Kidney epithelial cell (primary cell): ENCODE measurements at regions not wholly inside any gene's neighbourhood (a gene's known extent, or its start where the extent isn't known, plus 50 kb on each side); places are given as distances from the start of the nearest gene placed in this dataset.

Source experiments
- DNase-seq: peaks from one replicate; pipeline ENCODE4 v3.0.0-alpha.2; 2010; ENCODE audit warnings: low read depth
- H3K27me3 ChIP-seq: 2 replicates; pipeline ENCODE4 v1.6.0; 2011; ENCODE audit warnings: low read length; ENCODE audit not compliant: control insufficient read depth, insufficient read depth
- H3K36me3 ChIP-seq: 2 replicates; pipeline ENCODE4 v1.5.1; 2011; ENCODE audit warnings: low read length; ENCODE audit not compliant: control insufficient read depth, insufficient read depth
- H3K4me3 ChIP-seq: 2 replicates; pipeline ENCODE4 v1.5.1; 2011; ENCODE audit warnings: low read depth, mild to moderate bottlenecking, control low read depth, low read length
- TF ChIP-seq, protein P1 (sequence below): IDR thresholded peaks from 2 replicates; pipeline ENCODE4 v1.5.1; 2011; ENCODE audit warnings: mild to moderate bottlenecking, moderate library complexity, low read length, control low read depth, inconsistent platforms; ENCODE audit not compliant: insufficient read depth, poor library complexity, severe bottlenecking

DNA sequence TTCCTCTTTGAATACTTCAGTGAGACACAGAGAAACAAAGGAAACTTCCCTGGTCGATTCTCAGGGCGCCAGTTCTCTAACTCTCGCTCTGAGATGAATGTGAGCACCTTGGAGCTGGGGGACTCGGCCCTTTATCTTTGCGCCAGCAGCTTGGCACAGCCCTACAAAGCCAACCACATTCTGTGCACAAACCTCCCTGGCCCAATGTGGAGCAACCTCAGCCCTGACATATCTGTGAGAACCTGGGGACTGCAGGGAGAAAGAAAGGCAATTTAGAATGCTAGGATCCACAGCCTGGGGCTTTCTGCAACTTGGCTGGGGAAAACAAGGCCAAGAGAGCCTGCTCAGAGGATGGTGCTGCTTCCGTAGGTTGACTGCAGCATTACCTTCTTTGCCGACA is 63.5 kb upstream of the PRSS58 start:
- Histone ChIP-seq H3K4me3 (no peak overlapping the region), H3K36me3 (no peaks in the 10 kb centered on the region), H3K27me3 (no peaks in the 10 kb centered on the region)
- TF ChIP-seq, protein P1, sequence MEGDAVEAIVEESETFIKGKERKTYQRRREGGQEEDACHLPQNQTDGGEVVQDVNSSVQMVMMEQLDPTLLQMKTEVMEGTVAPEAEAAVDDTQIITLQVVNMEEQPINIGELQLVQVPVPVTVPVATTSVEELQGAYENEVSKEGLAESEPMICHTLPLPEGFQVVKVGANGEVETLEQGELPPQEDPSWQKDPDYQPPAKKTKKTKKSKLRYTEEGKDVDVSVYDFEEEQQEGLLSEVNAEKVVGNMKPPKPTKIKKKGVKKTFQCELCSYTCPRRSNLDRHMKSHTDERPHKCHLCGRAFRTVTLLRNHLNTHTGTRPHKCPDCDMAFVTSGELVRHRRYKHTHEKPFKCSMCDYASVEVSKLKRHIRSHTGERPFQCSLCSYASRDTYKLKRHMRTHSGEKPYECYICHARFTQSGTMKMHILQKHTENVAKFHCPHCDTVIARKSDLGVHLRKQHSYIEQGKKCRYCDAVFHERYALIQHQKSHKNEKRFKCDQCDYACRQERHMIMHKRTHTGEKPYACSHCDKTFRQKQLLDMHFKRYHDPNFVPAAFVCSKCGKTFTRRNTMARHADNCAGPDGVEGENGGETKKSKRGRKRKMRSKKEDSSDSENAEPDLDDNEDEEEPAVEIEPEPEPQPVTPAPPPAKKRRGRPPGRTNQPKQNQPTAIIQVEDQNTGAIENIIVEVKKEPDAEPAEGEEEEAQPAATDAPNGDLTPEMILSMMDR = no peak
- no peak for DNase-seq

DNA sequence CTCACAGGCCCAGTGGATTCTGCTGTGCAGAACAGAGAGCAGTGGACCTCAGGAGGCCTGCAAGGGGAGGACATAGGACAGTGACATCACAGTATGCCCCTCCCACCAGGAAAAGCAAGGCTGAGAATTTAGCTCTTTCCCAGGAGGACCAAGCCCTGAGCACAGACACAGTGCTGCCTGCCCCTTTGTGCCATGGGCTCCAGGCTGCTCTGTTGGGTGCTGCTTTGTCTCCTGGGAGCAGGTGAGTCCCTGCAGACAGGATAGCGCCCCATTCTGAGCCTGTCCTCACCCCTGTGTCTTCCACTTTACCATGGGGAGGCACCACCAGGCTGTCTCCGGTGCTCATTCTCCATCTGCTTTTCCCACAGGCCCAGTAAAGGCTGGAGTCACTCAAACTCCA is 63.0 kb upstream of the PRSS58 start:
- TF ChIP-seq, protein P1 = no peak
- Histone ChIP-seq H3K27me3 (no peaks in the 10 kb centered on the region), H3K36me3 (no peaks in the 10 kb centered on the region), H3K4me3 (no peak overlapping the region)
- no peak for DNase-seq

DNA sequence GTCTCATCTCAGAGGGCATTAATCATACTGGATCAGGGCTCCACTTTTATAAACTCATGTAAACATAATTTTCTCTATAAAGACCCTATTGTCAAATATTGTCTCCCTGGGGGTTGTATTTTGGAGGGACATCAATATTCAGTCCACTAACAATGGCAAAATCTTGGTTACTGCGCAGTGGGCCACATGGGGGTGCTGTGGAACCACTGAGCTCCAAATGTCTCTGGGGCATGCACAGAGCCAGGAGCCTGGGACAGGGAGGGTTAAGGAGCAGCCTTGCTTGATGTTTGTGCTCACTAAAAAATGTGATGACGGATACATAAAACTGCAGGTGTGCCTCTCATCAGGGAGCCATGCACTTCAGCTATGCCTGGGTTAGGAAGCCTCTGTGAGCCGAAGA is 62.1 kb upstream of the PRSS58 start:
- H3K27me3 ChIP-seq = no peaks in the 10 kb centered on the region
- no peak overlapping the region for H3K4me3 ChIP-seq
- DNase-seq = no peak
- TF ChIP-seq, protein P1 = peak; percentile 39
- no peaks in the 10 kb centered on the region for H3K36me3 ChIP-seq

DNA sequence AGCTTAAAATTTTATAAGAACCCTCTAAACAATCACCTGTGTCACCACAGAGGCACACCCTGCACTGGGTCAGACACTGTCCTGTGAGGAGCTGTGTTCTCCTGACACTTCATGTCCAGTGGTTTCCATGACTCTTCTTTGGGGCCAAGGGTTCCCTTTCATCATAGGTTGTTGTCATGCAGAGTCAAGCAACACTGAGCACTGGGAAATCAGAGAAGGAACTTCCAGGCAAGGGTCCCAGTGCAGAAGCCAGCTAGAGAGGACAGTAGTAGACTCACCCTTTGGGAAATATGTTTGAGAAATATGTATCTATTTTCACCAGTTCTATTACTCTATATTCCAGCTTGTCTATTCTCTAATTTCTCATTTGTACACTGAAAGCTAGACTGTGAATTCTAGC is 56.4 kb upstream of the PRSS58 start:
- DNase-seq = no peak
- Histone ChIP-seq H3K27me3 (no peaks in the 10 kb centered on the region), H3K4me3 (no peak overlapping the region), H3K36me3 (no peaks in the 10 kb centered on the region)
- TF ChIP-seq, protein P1 = no peak

DNA sequence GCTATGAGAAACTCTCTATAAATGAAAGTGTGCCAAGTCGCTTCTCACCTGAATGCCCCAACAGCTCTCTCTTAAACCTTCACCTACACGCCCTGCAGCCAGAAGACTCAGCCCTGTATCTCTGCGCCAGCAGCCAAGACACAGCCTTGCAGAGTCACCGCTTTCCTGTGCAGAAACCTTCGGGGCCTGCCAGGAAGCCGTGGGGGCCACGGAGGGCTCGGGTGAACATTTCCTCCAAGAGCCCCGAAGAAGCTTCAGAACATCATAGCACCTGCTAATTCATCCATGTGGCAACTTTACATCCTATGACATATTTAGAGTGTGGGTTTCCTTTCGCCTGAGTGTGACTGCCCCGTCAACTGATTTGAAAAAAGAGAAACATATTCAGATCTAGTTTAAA is 55.7 kb upstream of the PRSS58 start:
- DNase-seq = no peak
- Histone ChIP-seq H3K27me3 (no peaks in the 10 kb centered on the region), H3K36me3 (no peaks in the 10 kb centered on the region), H3K4me3 (no peak overlapping the region)
- TF ChIP-seq, protein P1 = no peak

DNA sequence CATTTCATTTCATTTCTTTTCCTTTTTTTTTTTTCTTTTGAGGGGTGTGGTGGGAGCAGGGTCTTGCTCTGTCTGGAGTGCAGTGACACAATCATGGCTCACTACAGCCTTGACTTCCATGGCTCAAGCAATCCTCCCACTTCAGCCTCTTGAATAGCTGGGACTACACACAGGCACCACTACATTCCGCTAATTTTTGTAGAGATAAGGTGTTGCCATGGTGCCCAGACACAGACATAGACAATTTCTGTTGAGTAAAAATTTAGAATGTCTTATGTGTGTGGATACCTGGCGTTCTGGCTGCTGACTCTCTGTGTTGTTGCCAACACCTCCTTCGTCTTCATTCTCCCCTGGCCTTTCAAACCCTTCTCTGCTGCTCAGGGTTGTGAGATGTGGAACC is 54.0 kb upstream of the PRSS58 start:
- TF ChIP-seq, protein P1 = no peak
- Histone ChIP-seq H3K4me3 (no peak overlapping the region), H3K27me3 (no peaks in the 10 kb centered on the region), H3K36me3 (no peaks in the 10 kb centered on the region)
- DNase-seq = no peak
